ENCODE measurements at regions not wholly inside any gene's neighbourhood (a gene's known extent, or its start where the extent isn't known, plus 50 kb on each side); places are given as distances from the start of the nearest gene placed in this dataset.

DNA sequence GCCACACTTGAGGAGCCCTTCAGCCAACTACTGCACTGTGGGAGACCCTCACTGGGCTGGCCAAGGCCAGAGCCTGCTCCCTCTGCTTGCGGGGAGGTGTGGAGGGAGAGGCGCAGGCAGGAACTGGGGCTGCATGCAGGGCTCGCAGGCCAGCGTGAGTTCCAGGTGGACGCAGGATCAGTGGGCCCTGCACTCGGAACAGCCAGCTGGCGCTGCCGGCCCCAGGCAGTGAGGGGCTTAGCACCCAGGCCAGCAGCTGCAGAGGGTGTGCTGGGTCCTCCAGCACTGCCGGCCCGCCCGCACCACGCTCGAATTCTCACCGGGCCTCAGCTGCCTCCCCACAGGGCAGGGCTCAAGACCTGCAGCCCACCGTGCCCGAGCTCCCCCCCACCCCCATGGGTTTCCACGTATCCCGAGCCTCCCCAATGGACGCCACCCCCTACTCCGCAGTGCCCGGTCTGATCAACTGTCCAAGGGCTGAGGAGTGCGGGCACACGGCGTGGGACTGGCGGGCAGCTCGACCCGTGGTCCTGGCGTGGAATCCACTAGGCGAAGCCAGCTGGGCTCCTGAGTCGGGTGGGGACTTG, 1293.8 kb upstream of the PCDH9 start:
- in situ Hi-C loops (cut with MboI): no loop called here
- Histone ChIP-seq H4K20me1 (ENCODE audit: insufficient read depth) (no peaks in the 10 kb centered on the region), H3K79me2 (ENCODE audit: insufficient read depth) (no peaks in the 10 kb centered on the region), H3K9me3 (ENCODE audit: low read depth) (no peaks in the 10 kb centered on the region), H3K27ac (no peak overlapping the region), H3K9ac (no peak overlapping the region), H3F3A (ENCODE audit: insufficient read depth) (no peaks in the 10 kb centered on the region), H3K27me3 (replicated peaks; ENCODE audit: insufficient read depth) (no peaks in the 10 kb centered on the region), H3K36me3 (ENCODE audit: low read depth) (no peaks in the 10 kb centered on the region), H3K9me2 (ENCODE audit: insufficient read depth) (no peaks in the 10 kb centered on the region), H2AFZ (no peak overlapping the region), H3K4me1 (ENCODE audit: insufficient read depth) (no peaks in the 10 kb centered on the region), H3K4me3 (no peak overlapping the region), H3K4me2 (ENCODE audit: unreplicated experiment) (no peak overlapping the region)
- TF ChIP-seq EZH2 (IDR thresholded peaks at IDR 0.05; ENCODE audit: insufficient read depth, poor library complexity, severe bottlenecking): no peak
- TF ChIP-seq EZH2phosphoT487 (IDR thresholded peaks at IDR 0.05; ENCODE audit: insufficient read depth, low read depth): no peak
- no peak for DNase-seq
- 63 to 64% methylated on average over 24 to 29 of the region's 30 CpGs for WGBS, 2 experiments (ENCODE audit: low coverage in 1 of 2, low lambda C conversion rate in 2 of 2, missing lambda C conversion rate in 2 of 2)

DNA sequence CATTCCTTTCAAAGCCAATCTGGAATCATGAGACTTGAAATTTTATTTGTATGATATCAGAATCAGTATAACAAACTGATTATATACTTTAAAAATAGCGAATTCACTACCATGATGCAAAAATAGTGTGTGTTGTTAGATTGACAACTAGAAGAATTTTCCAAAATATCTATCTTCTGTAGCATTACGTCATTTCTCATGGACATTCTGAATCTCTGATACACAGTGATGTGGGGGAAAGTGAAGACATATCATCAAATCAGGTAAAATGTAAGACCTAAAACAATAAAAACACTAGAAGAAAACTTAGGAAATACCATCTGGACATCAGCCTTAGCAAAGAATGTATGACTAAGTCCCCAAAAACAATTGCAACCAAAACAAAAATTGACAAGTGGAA, 1292.0 kb upstream of the PCDH9 start:
- Histone ChIP-seq H3K4me3 (no peak overlapping the region), H3K4me2 (ENCODE audit: unreplicated experiment) (no peak overlapping the region), H3K27me3 (replicated peaks; ENCODE audit: insufficient read depth) (no peaks in the 10 kb centered on the region)

DNA sequence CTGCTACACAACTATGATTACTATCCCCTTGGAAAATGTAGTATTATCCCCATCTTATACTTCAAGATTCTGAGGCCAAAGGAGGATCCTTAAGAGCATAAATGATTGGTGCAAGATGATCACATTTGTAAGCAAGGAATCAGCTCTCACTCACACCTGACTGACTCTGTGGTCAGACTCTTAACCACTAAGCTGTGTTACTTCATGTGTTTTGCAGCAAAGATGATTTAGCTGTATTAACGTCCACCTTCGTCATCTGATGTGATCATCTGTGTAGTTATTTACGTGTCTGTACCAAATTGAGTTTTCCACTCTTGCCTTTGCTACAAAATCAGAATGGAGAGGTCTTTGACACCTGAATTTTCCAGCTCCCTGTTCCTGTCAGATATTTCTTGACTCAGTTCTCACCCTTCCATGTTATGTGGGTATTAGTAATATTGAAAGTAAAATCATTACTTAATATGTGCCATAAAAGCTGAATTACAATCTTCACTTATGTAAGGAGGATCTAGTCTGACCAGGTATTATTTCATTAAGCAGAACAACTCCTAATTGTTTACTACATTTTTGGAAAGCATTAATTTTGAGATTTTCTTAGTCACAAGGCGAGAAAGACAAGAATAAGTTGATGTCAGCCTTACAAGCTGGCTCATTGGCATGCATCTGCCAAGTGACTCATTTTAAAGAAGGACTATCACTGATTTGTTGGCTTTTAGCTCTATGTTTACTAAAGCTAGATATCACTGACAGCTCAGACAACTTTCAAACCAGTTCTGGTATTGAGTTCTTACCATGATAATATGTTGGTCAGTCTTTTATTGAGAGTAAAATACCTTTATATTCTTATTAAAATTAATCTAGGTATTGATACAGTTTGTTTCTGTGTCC, 1279.8 kb upstream of the PCDH9 start:
- H3K9me3 ChIP-seq (ENCODE audit: low read depth): no peaks in the 10 kb centered on the region
- no peak overlapping the region for H3K4me2 ChIP-seq (ENCODE audit: unreplicated experiment)

More for the DNA sequence above, 1292.0 kb upstream of the PCDH9 start:
- Histone ChIP-seq H3F3A (ENCODE audit: insufficient read depth) (no peaks in the 10 kb centered on the region), H3K9me3 (ENCODE audit: low read depth) (no peaks in the 10 kb centered on the region), H3K27ac (no peak overlapping the region), H3K4me1 (ENCODE audit: insufficient read depth) (no peaks in the 10 kb centered on the region), H3K36me3 (ENCODE audit: low read depth) (no peaks in the 10 kb centered on the region), H4K20me1 (ENCODE audit: insufficient read depth) (no peaks in the 10 kb centered on the region), H2AFZ (no peak overlapping the region), H3K9ac (no peak overlapping the region), H3K9me2 (ENCODE audit: insufficient read depth) (no peaks in the 10 kb centered on the region), H3K79me2 (ENCODE audit: insufficient read depth) (no peaks in the 10 kb centered on the region)
- in situ Hi-C loops (cut with MboI): no loop called here
- WGBS, 2 experiments (ENCODE audit: low coverage in 1 of 2, low lambda C conversion rate in 2 of 2, missing lambda C conversion rate in 2 of 2): 9 to 10% methylated on average over 2 of the region's 2 CpGs
- DNase-seq: no peak
- no peak for TF ChIP-seq EZH2phosphoT487 (IDR thresholded peaks at IDR 0.05; ENCODE audit: insufficient read depth, low read depth)
- TF ChIP-seq EZH2 (IDR thresholded peaks at IDR 0.05; ENCODE audit: insufficient read depth, poor library complexity, severe bottlenecking): no peak

DNA sequence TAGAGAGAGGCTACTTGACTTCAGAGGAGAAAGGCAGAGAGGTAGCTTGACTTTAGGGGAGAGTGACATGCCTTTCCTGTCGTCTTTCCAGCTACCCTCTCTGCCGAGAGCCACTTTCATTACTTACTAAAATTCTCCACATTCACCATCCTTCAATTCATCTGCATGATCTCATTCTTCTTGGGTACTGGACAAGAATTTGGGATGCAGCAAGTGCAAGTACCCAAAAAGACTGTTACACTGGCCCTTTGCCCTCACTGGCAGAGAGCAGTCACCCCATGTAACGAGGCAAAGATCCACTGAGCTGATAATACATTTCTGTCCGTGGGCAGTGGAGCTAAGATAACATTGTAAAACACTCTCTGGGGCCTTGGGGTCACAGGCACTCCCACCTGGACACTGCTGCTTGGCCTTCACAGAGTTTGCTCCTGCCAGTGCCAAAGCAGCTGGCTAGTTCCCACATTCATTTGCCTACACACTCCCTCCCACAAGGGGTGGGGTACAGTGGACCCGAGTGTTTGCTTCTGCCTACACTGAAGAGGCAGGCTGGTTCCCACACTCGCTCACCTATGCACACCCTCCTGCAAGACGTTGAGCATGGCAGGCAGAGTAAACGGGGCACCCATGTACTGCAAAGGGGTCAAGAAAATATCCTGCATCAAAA, 1276.9 kb upstream of the PCDH9 start:
- in situ Hi-C loops (cut with MboI): no loop called here
- 4 to 6% methylated on average over 8 of the region's 8 CpGs for WGBS, 2 experiments (ENCODE audit: low coverage in 1 of 2, low lambda C conversion rate in 2 of 2, missing lambda C conversion rate in 2 of 2)

More for the DNA sequence above, 1279.8 kb upstream of the PCDH9 start:
- Histone ChIP-seq H3K36me3 (ENCODE audit: low read depth) (no peaks in the 10 kb centered on the region), H3K9ac (no peak overlapping the region), H4K20me1 (ENCODE audit: insufficient read depth) (no peaks in the 10 kb centered on the region), H3K4me1 (ENCODE audit: insufficient read depth) (no peaks in the 10 kb centered on the region), H3K79me2 (ENCODE audit: insufficient read depth) (no peaks in the 10 kb centered on the region), H3K27ac (no peak overlapping the region), H3K9me2 (ENCODE audit: insufficient read depth) (no peaks in the 10 kb centered on the region), H3K27me3 (replicated peaks; ENCODE audit: insufficient read depth) (no peaks in the 10 kb centered on the region), H3K4me3 (no peak overlapping the region), H2AFZ (no peak overlapping the region), H3F3A (ENCODE audit: insufficient read depth) (no peaks in the 10 kb centered on the region)
- DNase-seq: no peak
- no peak for TF ChIP-seq EZH2 (IDR thresholded peaks at IDR 0.05; ENCODE audit: insufficient read depth, poor library complexity, severe bottlenecking)
- TF ChIP-seq EZH2phosphoT487 (IDR thresholded peaks at IDR 0.05; ENCODE audit: insufficient read depth, low read depth): no peak
- WGBS, 2 experiments (ENCODE audit: low coverage in 1 of 2, low lambda C conversion rate in 2 of 2, missing lambda C conversion rate in 2 of 2): 20 to 29% methylated on average over 4 of the region's 4 CpGs
- in situ Hi-C loops (cut with MboI): no loop called here

More for the DNA sequence above, 1276.9 kb upstream of the PCDH9 start:
- H3K36me3 ChIP-seq (ENCODE audit: low read depth): no peaks in the 10 kb centered on the region
- H3K4me1 ChIP-seq (ENCODE audit: insufficient read depth): no peaks in the 10 kb centered on the region
- no peaks in the 10 kb centered on the region for H3K9me2 ChIP-seq (ENCODE audit: insufficient read depth)
- H3K27me3 ChIP-seq (replicated peaks; ENCODE audit: insufficient read depth): no peaks in the 10 kb centered on the region
- H3K4me2 ChIP-seq (ENCODE audit: unreplicated experiment): no peak overlapping the region
- H3K79me2 ChIP-seq (ENCODE audit: insufficient read depth): no peaks in the 10 kb centered on the region
- H3K9me3 ChIP-seq (ENCODE audit: low read depth): no peaks in the 10 kb centered on the region
- no peaks in the 10 kb centered on the region for H4K20me1 ChIP-seq (ENCODE audit: insufficient read depth)
- H3K9ac ChIP-seq: no peak overlapping the region
- no peak for DNase-seq
- H3K27ac ChIP-seq: no peak overlapping the region
- TF ChIP-seq EZH2 (IDR thresholded peaks at IDR 0.05; ENCODE audit: insufficient read depth, poor library complexity, severe bottlenecking): no peak
- TF ChIP-seq EZH2phosphoT487 (IDR thresholded peaks at IDR 0.05; ENCODE audit: insufficient read depth, low read depth): no peak
- no peak overlapping the region for H2AFZ ChIP-seq
- H3K4me3 ChIP-seq: no peak overlapping the region
- H3F3A ChIP-seq (ENCODE audit: insufficient read depth): no peaks in the 10 kb centered on the region

Data from GM23248 (cell line).